A549 (cell line): ENCODE measurements at regions not wholly inside any gene's neighbourhood (a gene's known extent, or its start where the extent isn't known, plus 50 kb on each side); places are given as distances from the start of the nearest gene placed in this dataset.

Experiments used
- CBX8 ChIP-seq: fragments of 200-600 bp; sonication (generic); IDR thresholded peaks from 2 replicates; pipeline ENCODE4 v1.6.1; 2016
- CEBPB ChIP-seq, 2 experiments: fragments of >200 bp in 1 of 2; sonication (Bioruptor Twin) in 1 of 2; formaldehyde crosslinking in 1 of 2; IDR thresholded peaks; 2 replicates each; pipeline ENCODE4 v1.6.1; 2012 to 2016
- CTCF ChIP-seq: fragments of >200 bp; sonication (Bioruptor Twin); formaldehyde crosslinking; IDR thresholded peaks from 3 replicates; pipeline ENCODE4 v1.5.1; 2016
- EHF ChIP-seq: fragments of 250-450 bp; sonication (Bioruptor Pico); IDR thresholded peaks from 2 replicates; pipeline ENCODE4 v1.5.0; 2020; ENCODE audit warnings: mild to moderate bottlenecking
- EHMT2 ChIP-seq: fragments of 200-600 bp; sonication (generic); IDR thresholded peaks from 2 replicates; pipeline ENCODE4 v1.6.1; 2016; ENCODE audit warnings: antibody characterized with exemption, low read depth, mild to moderate bottlenecking, moderate library complexity
- JUN ChIP-seq, 2 experiments: fragments of >200 bp; sonication (Bioruptor Twin); formaldehyde crosslinking; IDR thresholded peaks; 2 replicates in 1 of 2; 3 replicates in 1 of 2; pipeline ENCODE4 v1.6.1; 2016 to 2017
- KDM5A ChIP-seq: fragments of 200-600 bp; sonication (generic); IDR thresholded peaks from 2 replicates; pipeline ENCODE4 v1.6.1; 2016; ENCODE audit warnings: antibody characterized with exemption, mild to moderate bottlenecking
- MAX ChIP-seq: IDR thresholded peaks from 2 replicates; pipeline ENCODE4 v1.6.1; 2012
- NPAS2 ChIP-seq: fragments of 250-450 bp; sonication (Bioruptor Pico); IDR thresholded peaks from 2 replicates; pipeline ENCODE4 v1.8.0; 2022; ENCODE audit warnings: mild to moderate bottlenecking, moderate library complexity, borderline replicate concordance
- POLR2A ChIP-seq: IDR thresholded peaks from 2 replicates; pipeline ENCODE4 v1.6.1; 2012; ENCODE audit warnings: mild to moderate bottlenecking, low read length
- POLR2AphosphoS2 ChIP-seq: conservative IDR thresholded peaks from 2 replicates; pipeline ENCODE4 v1.6.1; 2012; ENCODE audit warnings: low read length, improper control_type of control experiment, inconsistent platforms
- RAD21 ChIP-seq, 2 experiments: fragments of >200 bp in 1 of 2; sonication (Bioruptor Twin) in 1 of 2; formaldehyde crosslinking in 1 of 2; IDR thresholded peaks in 1 of 2; conservative IDR thresholded peaks in 1 of 2; 2 replicates in 1 of 2; 3 replicates in 1 of 2; pipeline ENCODE4 v1.6.1; 2012 to 2018; ENCODE audit warnings: inconsistent platforms in 1 of 2
- RFX5 ChIP-seq: fragments of 450-650 bp; IDR thresholded peaks from 2 replicates; pipeline ENCODE4 v1.7.1; 2014; ENCODE audit warnings: antibody characterized with exemption, mild to moderate bottlenecking, moderate library complexity
- SREBF2 ChIP-seq: fragments of 450-650 bp; IDR thresholded peaks from 2 replicates; pipeline ENCODE4 v1.6.1; 2014; ENCODE audit warnings: mild to moderate bottlenecking, moderate library complexity

- TF ChIP-seq CTCF (no peak), JUN (IDR thresholded peaks at IDR 0.05) (no peak), NPAS2 (CRISPR knock-in tag) (no peak), CBX8 (no peak), EHF (CRISPR knock-in tag) (no peak), POLR2A (no peak), RAD21 (conservative IDR thresholded peaks at IDR 0.05 in 1 of 2, IDR thresholded peaks at IDR 0.05 in 1 of 2) (no peak), POLR2AphosphoS2 (no peak), MAX (no peak), EHMT2 (no peak), CEBPB (IDR thresholded peaks at IDR 0.05) (no peak), KDM5A (no peak), RFX5 (no peak), SREBF2 (no peak)
Measured at GRCh38 chr1:199862047-199862446, 165.5 kb upstream of the NR5A2 start.
